Loucy (cell line): ENCODE measurements at regions not wholly inside any gene's neighbourhood (a gene's known extent, or its start where the extent isn't known, plus 50 kb on each side); places are given as distances from the start of the nearest gene placed in this dataset.

Experiments used
- EZH2phosphoT487 ChIP-seq: fragments of 200-600 bp; IDR thresholded peaks from 2 replicates; pipeline ENCODE4 v1.6.1; 2018; ENCODE audit warnings: antibody characterized with exemption, mild to moderate bottlenecking, moderate library complexity, borderline replicate concordance
- TF ChIP-seq, protein P1 (sequence below): fragments of 200-600 bp; sonication (generic); conservative IDR thresholded peaks from 2 replicates; pipeline ENCODE4 v1.5.1; 2014; ENCODE audit warnings: mild to moderate bottlenecking, antibody characterized with exemption, low read length

- TF ChIP-seq, protein P1, sequence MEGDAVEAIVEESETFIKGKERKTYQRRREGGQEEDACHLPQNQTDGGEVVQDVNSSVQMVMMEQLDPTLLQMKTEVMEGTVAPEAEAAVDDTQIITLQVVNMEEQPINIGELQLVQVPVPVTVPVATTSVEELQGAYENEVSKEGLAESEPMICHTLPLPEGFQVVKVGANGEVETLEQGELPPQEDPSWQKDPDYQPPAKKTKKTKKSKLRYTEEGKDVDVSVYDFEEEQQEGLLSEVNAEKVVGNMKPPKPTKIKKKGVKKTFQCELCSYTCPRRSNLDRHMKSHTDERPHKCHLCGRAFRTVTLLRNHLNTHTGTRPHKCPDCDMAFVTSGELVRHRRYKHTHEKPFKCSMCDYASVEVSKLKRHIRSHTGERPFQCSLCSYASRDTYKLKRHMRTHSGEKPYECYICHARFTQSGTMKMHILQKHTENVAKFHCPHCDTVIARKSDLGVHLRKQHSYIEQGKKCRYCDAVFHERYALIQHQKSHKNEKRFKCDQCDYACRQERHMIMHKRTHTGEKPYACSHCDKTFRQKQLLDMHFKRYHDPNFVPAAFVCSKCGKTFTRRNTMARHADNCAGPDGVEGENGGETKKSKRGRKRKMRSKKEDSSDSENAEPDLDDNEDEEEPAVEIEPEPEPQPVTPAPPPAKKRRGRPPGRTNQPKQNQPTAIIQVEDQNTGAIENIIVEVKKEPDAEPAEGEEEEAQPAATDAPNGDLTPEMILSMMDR = no peak
- no peak for TF ChIP-seq EZH2phosphoT487
Observed at GRCh38 chr19:24032651-24033050, 54.3 kb upstream of the ZNF254 start.
